ENCODE measurements at regions not wholly inside any gene's neighbourhood (a gene's known extent, or its start where the extent isn't known, plus 50 kb on each side); places are given as distances from the start of the nearest gene placed in this dataset.
"Not testable (repeated sequence)": the region's sequence is repeated elsewhere in the genome, so short reads cannot be mapped to it uniquely, and the experiment has no call there.

- H3K4me3 ChIP-seq (ENCODE audit: low read depth, low read length): no peak overlapping the region
Measured at GRCh38 chr6:91221072-91221720, 634.3 kb upstream of the MAP3K7 start.

GRCh38 chr6:91213229-91213901 is 626.5 kb upstream of the MAP3K7 start:
- no peak for TF ChIP-seq CTCF (IDR thresholded peaks at IDR 0.05; ENCODE audit: borderline replicate concordance, insufficient read depth, low read depth, low read length)
- H3K4me3 ChIP-seq (ENCODE audit: low read depth, low read length): no peak overlapping the region

More at GRCh38 chr6:91221072-91221720, 634.3 kb upstream of the MAP3K7 start:
- no peak for TF ChIP-seq CTCF (IDR thresholded peaks at IDR 0.05; ENCODE audit: borderline replicate concordance, insufficient read depth, low read depth, low read length)

- H3K4me3 ChIP-seq (ENCODE audit: low read depth, low read length): no peak overlapping the region
- no peak for TF ChIP-seq CTCF (IDR thresholded peaks at IDR 0.05; ENCODE audit: borderline replicate concordance, insufficient read depth, low read depth, low read length)
Measured at GRCh38 chr6:91198588-91199255, 611.9 kb upstream of the MAP3K7 start.

- no peak overlapping the region for H3K4me3 ChIP-seq (ENCODE audit: low read depth, low read length)
- TF ChIP-seq CTCF (IDR thresholded peaks at IDR 0.05; ENCODE audit: borderline replicate concordance, insufficient read depth, low read depth, low read length): no peak
Measured at GRCh38 chr6:91196729-91197128, 609.9 kb upstream of the MAP3K7 start.

GRCh38 chr6:91193446-91193845 is 606.6 kb upstream of the MAP3K7 start:
- H3K4me3 ChIP-seq (ENCODE audit: low read depth, low read length): no peak overlapping the region
- TF ChIP-seq CTCF (IDR thresholded peaks at IDR 0.05; ENCODE audit: borderline replicate concordance, insufficient read depth, low read depth, low read length): no peak

GRCh38 chr6:91190041-91190440 is 603.2 kb upstream of the MAP3K7 start:
- not testable (repeated sequence) for H3K4me3 ChIP-seq (ENCODE audit: low read depth, low read length)

GRCh38 chr6:91185072-91185471 is 598.2 kb upstream of the MAP3K7 start:
- no peak overlapping the region for H3K4me3 ChIP-seq (ENCODE audit: low read depth, low read length)
- TF ChIP-seq CTCF (IDR thresholded peaks at IDR 0.05; ENCODE audit: borderline replicate concordance, insufficient read depth, low read depth, low read length): no peak

Measured in GM12875 (cell line).